Activated T-cell treated with anti-CD3 and anti-CD28 coated beads, Interleukin-2, amount 50 U/mL, for 48 hours (primary cell): ENCODE measurements at regions not wholly inside any gene's neighbourhood (a gene's known extent, or its start where the extent isn't known, plus 50 kb on each side); places are given as distances from the start of the nearest gene placed in this dataset.
"Not testable (repeated sequence)": the region's sequence is repeated elsewhere in the genome, so short reads cannot be mapped to it uniquely, and the experiment has no call there.

Experiments
- DNase-seq, 2 experiments: peaks; one replicate each; pipeline ENCODE4 v3.0.0-alpha.2; 2020

GRCh38 chr4:23976423-23976822 lies 86.6 kb upstream of the PPARGC1A start:
- no peak for DNase-seq

GRCh38 chr4:23973308-23973855 lies 83.5 kb upstream of the PPARGC1A start:
- DNase-seq: no peak

GRCh38 chr4:23972805-23973204 lies 83.0 kb upstream of the PPARGC1A start:
- no peak for DNase-seq

GRCh38 chr4:23972187-23972586 lies 82.3 kb upstream of the PPARGC1A start:
- DNase-seq: no peak

- no peak for DNase-seq
Measured at GRCh38 chr4:23970201-23970850, 80.5 kb upstream of the PPARGC1A start.

- no peak for DNase-seq
Measured at GRCh38 chr4:23969635-23970145, 79.8 kb upstream of the PPARGC1A start.

GRCh38 chr4:23967281-23967680 lies 77.4 kb upstream of the PPARGC1A start:
- no peak for DNase-seq

GRCh38 chr4:23966725-23967124 lies 76.9 kb upstream of the PPARGC1A start:
- no peak for DNase-seq

- no peak for DNase-seq
Measured at GRCh38 chr4:23962462-23962861, 72.6 kb upstream of the PPARGC1A start.

GRCh38 chr4:23961395-23961794 lies 71.5 kb upstream of the PPARGC1A start:
- not testable (repeated sequence) for DNase-seq

- no peak for DNase-seq
Measured at GRCh38 chr4:23959396-23960148, 69.7 kb upstream of the PPARGC1A start.

GRCh38 chr4:23958749-23959148 lies 68.9 kb upstream of the PPARGC1A start:
- DNase-seq: no peak

- no peak for DNase-seq
Measured at GRCh38 chr4:23957465-23957864, 67.6 kb upstream of the PPARGC1A start.

- DNase-seq: no peak
Measured at GRCh38 chr4:23956601-23957364, 66.9 kb upstream of the PPARGC1A start.

GRCh38 chr4:23952258-23952657 lies 62.4 kb upstream of the PPARGC1A start:
- DNase-seq: no peak

- no peak for DNase-seq
Measured at GRCh38 chr4:23947826-23948225, 58.0 kb upstream of the PPARGC1A start.

- no peak for DNase-seq
Measured at GRCh38 chr4:23946299-23946698, 56.5 kb upstream of the PPARGC1A start.

GRCh38 chr4:23945451-23946017 lies 55.7 kb upstream of the PPARGC1A start:
- no peak for DNase-seq

GRCh38 chr4:23944556-23944955 lies 54.7 kb upstream of the PPARGC1A start:
- DNase-seq: not testable (repeated sequence)

- no peak for DNase-seq
Measured at GRCh38 chr4:23943478-23943877, 53.6 kb upstream of the PPARGC1A start.

- no peak for DNase-seq
Measured at GRCh38 chr4:23942471-23942870, 52.6 kb upstream of the PPARGC1A start.
